ENCODE measurements at regions not wholly inside any gene's neighbourhood (a gene's known extent, or its start where the extent isn't known, plus 50 kb on each side); places are given as distances from the start of the nearest gene placed in this dataset.

DNA sequence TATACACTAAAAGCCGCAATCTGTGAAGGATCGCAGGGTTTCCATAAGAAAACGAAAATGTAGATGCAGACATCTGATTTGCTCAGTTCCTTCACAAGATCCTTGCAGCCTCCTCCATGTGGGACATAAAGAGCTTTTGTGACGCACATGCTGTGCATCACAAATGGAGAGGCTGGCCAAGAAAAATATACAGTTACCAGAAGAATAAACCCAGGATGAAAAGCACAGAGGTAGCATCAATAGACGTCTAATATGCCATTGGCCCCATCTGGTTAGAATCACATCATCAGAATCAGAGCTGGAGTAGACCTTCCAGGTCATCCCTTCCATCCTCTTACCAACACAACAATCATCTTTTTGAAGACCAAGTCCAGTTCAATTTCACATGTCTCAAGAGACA lies 517.4 kb downstream of the RAB28 start:
- ATAC-seq (no peak), DNase-seq (no peak)
- intact Hi-C loops (cut with DNase I; ENCODE audit: low total_unique reads) (no loop called here), in situ Hi-C loops (cut with MboI; ENCODE audit: low sequenced_read_pairs in 4 of 4) (no loop called here)
- Histone ChIP-seq H3K27me3 (no peaks in the 10 kb centered on the region), H3K36me3 (no peaks in the 10 kb centered on the region), H3K4me1 (no peaks in the 10 kb centered on the region), H3K4me3 (no peak overlapping the region), H3K9me3 (no peaks in the 10 kb centered on the region), H3K27ac (no peak overlapping the region)
- no peak for TF ChIP-seq CTCF (IDR thresholded peaks at IDR 0.05 in 4 of 5, conservative IDR thresholded peaks at IDR 0.05 in 1 of 5)
- TF ChIP-seq POLR2A (IDR thresholded peaks at IDR 0.05): no peak

- DNase-seq: no peak
- no peak for ATAC-seq
- H3K36me3 ChIP-seq: no peaks in the 10 kb centered on the region
- H3K4me3 ChIP-seq: no peak overlapping the region
- H3K4me1 ChIP-seq: no peaks in the 10 kb centered on the region
- no peak for TF ChIP-seq CTCF (IDR thresholded peaks at IDR 0.05 in 4 of 5, conservative IDR thresholded peaks at IDR 0.05 in 1 of 5)
- no peak for TF ChIP-seq POLR2A (IDR thresholded peaks at IDR 0.05)
- in situ Hi-C loops (cut with MboI; ENCODE audit: low sequenced_read_pairs in 4 of 4): no loop called here
- no peak overlapping the region for H3K27ac ChIP-seq
- intact Hi-C loops (cut with DNase I; ENCODE audit: low total_unique reads): no loop called here
- no peaks in the 10 kb centered on the region for H3K9me3 ChIP-seq
- no peaks in the 10 kb centered on the region for H3K27me3 ChIP-seq
Measured at GRCh38 chr4:12965334-12965733, 518.8 kb downstream of the RAB28 start.

DNA sequence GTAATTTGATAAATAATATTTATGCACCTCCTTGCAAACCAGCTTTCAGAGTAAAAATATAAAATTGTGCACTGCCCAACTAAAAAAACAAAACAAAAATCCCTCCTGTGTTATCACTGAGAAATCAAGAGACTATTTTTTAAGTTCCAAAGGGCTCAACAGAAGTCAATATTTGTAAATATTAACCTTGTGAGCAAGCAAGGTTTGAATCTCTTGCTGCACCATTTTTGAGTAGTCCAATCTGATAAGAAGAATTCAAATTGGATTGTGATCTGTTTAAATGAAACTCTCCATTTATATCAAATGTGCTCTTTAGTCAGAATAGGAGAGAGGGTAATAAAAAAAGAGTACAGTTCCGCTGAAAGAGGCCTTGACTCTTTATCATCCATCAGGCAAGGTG lies 520.2 kb downstream of the RAB28 start:
- H3K27ac ChIP-seq: no peak overlapping the region
- no peak overlapping the region for H3K4me3 ChIP-seq
- ATAC-seq (no peak), DNase-seq (no peak)
- no peaks in the 10 kb centered on the region for H3K27me3 ChIP-seq
- TF ChIP-seq CTCF (IDR thresholded peaks at IDR 0.05 in 4 of 5, conservative IDR thresholded peaks at IDR 0.05 in 1 of 5) (no peak), POLR2A (IDR thresholded peaks at IDR 0.05) (no peak)
- no peaks in the 10 kb centered on the region for H3K36me3 ChIP-seq
- H3K9me3 ChIP-seq: no peaks in the 10 kb centered on the region
- in situ Hi-C loops (cut with MboI; ENCODE audit: low sequenced_read_pairs in 4 of 4): no loop called here
- intact Hi-C loops (cut with DNase I; ENCODE audit: low total_unique reads): no loop called here
- H3K4me1 ChIP-seq: no peaks in the 10 kb centered on the region

DNA sequence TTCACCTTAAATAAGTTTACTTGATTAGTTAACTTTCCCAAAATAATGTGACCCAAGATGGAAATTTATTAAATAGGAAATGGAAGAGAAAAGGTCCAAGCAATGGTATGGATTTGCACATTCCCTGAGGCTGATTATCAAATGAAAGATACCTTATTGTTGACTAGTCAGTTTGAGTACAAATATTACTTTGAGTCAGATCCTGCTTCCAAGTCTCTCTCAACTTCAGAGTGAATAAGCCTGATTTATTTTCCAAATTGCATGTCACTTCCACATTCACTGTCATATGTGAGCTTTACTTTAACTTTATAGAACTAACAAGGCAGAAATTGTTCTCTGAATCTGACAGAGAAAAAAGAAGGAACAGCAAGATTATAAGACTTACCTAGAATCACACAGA lies 520.8 kb downstream of the RAB28 start:
- intact Hi-C loops (cut with DNase I; ENCODE audit: low total_unique reads) (no loop called here), in situ Hi-C loops (cut with MboI; ENCODE audit: low sequenced_read_pairs in 4 of 4) (no loop called here)
- no peak for DNase-seq
- Histone ChIP-seq H3K4me1 (no peaks in the 10 kb centered on the region), H3K27ac (no peak overlapping the region), H3K36me3 (no peaks in the 10 kb centered on the region), H3K27me3 (no peaks in the 10 kb centered on the region), H3K4me3 (no peak overlapping the region), H3K9me3 (no peaks in the 10 kb centered on the region)
- ATAC-seq: no peak
- TF ChIP-seq CTCF (IDR thresholded peaks at IDR 0.05 in 4 of 5, conservative IDR thresholded peaks at IDR 0.05 in 1 of 5): no peak
- no peak for TF ChIP-seq POLR2A (IDR thresholded peaks at IDR 0.05)

DNA sequence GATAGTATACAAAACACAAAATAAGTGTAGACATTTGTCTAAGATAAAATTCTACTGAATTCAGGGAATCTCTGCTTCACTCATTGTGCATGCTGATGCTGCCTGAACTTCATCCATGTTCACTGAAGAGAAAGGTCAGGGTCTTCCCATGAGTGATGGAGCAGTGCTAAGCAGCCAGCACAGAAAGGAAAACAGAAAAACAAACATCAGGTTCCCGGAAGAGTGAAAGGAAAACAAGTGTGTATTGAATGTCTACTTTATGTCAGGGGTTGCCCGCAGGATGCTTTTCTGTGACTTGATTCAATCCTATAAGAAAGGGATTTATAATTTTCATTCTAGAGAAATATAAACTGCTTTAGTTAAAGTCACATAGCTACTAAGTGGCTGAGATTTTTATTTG lies 522.4 kb downstream of the RAB28 start:
- in situ Hi-C loops (cut with MboI; ENCODE audit: low sequenced_read_pairs in 4 of 4) (no loop called here), intact Hi-C loops (cut with DNase I; ENCODE audit: low total_unique reads) (no loop called here)
- H3K9me3 ChIP-seq: no peaks in the 10 kb centered on the region
- no peak for TF ChIP-seq POLR2A (IDR thresholded peaks at IDR 0.05)
- no peak overlapping the region for H3K4me3 ChIP-seq
- no peak overlapping the region for H3K27ac ChIP-seq
- no peaks in the 10 kb centered on the region for H3K4me1 ChIP-seq
- no peaks in the 10 kb centered on the region for H3K36me3 ChIP-seq
- H3K27me3 ChIP-seq: no peaks in the 10 kb centered on the region
- no peak for ATAC-seq
- DNase-seq: no peak
